ENCODE measurements at regions not wholly inside any gene's neighbourhood (a gene's known extent, or its start where the extent isn't known, plus 50 kb on each side); places are given as distances from the start of the nearest gene placed in this dataset.
"Not testable (repeated sequence)": the region's sequence is repeated elsewhere in the genome, so short reads cannot be mapped to it uniquely, and the experiment has no call there.

- TF ChIP-seq, protein P1, sequence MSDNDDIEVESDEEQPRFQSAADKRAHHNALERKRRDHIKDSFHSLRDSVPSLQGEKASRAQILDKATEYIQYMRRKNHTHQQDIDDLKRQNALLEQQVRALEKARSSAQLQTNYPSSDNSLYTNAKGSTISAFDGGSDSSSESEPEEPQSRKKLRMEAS (IDR thresholded peaks at IDR 0.05; ENCODE audit: low read depth, low read length) = no peak
- TF ChIP-seq POLR2A (IDR thresholded peaks at IDR 0.05; ENCODE audit: extremely low read depth, insufficient read length) (no peak), MYC (IDR thresholded peaks at IDR 0.05; ENCODE audit: low read depth, low read length) (no peak)
- TF ChIP-seq, protein P2, sequence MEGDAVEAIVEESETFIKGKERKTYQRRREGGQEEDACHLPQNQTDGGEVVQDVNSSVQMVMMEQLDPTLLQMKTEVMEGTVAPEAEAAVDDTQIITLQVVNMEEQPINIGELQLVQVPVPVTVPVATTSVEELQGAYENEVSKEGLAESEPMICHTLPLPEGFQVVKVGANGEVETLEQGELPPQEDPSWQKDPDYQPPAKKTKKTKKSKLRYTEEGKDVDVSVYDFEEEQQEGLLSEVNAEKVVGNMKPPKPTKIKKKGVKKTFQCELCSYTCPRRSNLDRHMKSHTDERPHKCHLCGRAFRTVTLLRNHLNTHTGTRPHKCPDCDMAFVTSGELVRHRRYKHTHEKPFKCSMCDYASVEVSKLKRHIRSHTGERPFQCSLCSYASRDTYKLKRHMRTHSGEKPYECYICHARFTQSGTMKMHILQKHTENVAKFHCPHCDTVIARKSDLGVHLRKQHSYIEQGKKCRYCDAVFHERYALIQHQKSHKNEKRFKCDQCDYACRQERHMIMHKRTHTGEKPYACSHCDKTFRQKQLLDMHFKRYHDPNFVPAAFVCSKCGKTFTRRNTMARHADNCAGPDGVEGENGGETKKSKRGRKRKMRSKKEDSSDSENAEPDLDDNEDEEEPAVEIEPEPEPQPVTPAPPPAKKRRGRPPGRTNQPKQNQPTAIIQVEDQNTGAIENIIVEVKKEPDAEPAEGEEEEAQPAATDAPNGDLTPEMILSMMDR (IDR thresholded peaks at IDR 0.05; ENCODE audit: low read depth, low read length) = no peak
- no peak for DNase-seq (ENCODE audit: low read depth)
- H3K4me3 ChIP-seq (ENCODE audit: low read depth, low read length) = no peak overlapping the region
Observed at GRCh38 chrX:14352511-14352910, 176.8 kb upstream of the GLRA2 start.

- DNase-seq (ENCODE audit: low read depth) = peak; percentile 3
- TF ChIP-seq, protein P2 (IDR thresholded peaks at IDR 0.05; ENCODE audit: low read depth, low read length) = no peak
- TF ChIP-seq POLR2A (IDR thresholded peaks at IDR 0.05; ENCODE audit: extremely low read depth, insufficient read length) (no peak), MYC (IDR thresholded peaks at IDR 0.05; ENCODE audit: low read depth, low read length) (no peak)
- TF ChIP-seq, protein P1 (IDR thresholded peaks at IDR 0.05; ENCODE audit: low read depth, low read length) = no peak
- H3K4me3 ChIP-seq (ENCODE audit: low read depth, low read length) = no peak overlapping the region
Observed at GRCh38 chrX:14351611-14352303, 177.6 kb upstream of the GLRA2 start.

DNA sequence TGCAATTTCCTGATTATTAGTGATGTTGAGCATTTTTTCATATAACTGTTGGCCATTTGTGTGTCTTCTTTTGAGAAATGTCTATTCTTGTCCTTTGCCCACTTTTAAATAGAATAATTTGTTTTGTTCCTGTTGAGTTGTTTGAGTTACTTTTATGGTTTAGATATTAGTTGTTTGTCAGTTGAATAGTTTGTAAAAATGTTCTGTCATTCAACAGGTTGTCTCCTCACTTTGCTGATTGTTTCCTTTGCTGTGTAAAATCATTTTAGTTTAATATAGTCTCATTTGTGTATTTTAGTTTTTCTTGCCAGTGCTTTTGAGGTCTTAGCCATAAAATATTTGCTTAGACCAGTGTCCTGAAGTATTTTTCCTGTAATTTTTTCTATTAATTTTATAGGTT lies 181.8 kb upstream of the GLRA2 start:
- no peak for TF ChIP-seq POLR2A (IDR thresholded peaks at IDR 0.05; ENCODE audit: extremely low read depth, insufficient read length)

GRCh38 chrX:14344172-14344940 lies 185.0 kb upstream of the GLRA2 start:
- H3K4me3 ChIP-seq (ENCODE audit: low read depth, low read length) = no peak overlapping the region
- DNase-seq (ENCODE audit: low read depth) = peak; percentile 0
- TF ChIP-seq MYC (IDR thresholded peaks at IDR 0.05; ENCODE audit: low read depth, low read length) (no peak), POLR2A (IDR thresholded peaks at IDR 0.05; ENCODE audit: extremely low read depth, insufficient read length) (no peak)
- TF ChIP-seq, protein P1 (IDR thresholded peaks at IDR 0.05; ENCODE audit: low read depth, low read length) = no peak
- TF ChIP-seq, protein P2 (IDR thresholded peaks at IDR 0.05; ENCODE audit: low read depth, low read length) = no peak

More for the DNA sequence above, 181.8 kb upstream of the GLRA2 start:
- H3K4me3 ChIP-seq (ENCODE audit: low read depth, low read length) = no peak overlapping the region
- no peak for DNase-seq (ENCODE audit: low read depth)

- TF ChIP-seq MYC (IDR thresholded peaks at IDR 0.05; ENCODE audit: low read depth, low read length) (no peak), POLR2A (IDR thresholded peaks at IDR 0.05; ENCODE audit: extremely low read depth, insufficient read length) (no peak)
- TF ChIP-seq, protein P1 (IDR thresholded peaks at IDR 0.05; ENCODE audit: low read depth, low read length) = no peak
- TF ChIP-seq, protein P2 (IDR thresholded peaks at IDR 0.05; ENCODE audit: low read depth, low read length) = no peak
- H3K4me3 ChIP-seq (ENCODE audit: low read depth, low read length) = no peak overlapping the region
- no peak for DNase-seq (ENCODE audit: low read depth)
Observed at GRCh38 chrX:14309431-14309830, 219.9 kb upstream of the GLRA2 start.

DNA sequence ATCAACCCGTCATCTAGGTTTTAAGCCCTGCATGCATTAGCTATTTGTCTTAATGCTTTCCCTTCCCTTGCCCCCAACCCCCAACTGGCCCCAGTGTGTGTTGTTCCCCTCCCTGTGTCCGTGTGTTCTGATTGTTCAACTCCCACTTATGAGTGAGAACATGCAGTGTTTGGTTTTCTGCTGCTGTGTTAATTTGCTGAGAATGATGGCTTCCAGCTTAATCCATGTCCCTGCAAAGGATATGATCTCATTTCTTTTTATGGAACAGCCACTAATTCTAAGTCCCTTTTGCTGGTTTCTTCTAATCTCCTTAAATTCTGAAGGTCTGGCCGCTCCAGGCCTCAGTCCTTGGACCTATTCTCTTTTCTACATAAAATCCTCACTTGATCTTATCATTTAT lies 220.4 kb upstream of the GLRA2 start:
- DNase-seq (ENCODE audit: low read depth); H3K4me3 ChIP-seq (ENCODE audit: low read depth, low read length): not testable (repeated sequence)
